H9 (cell line): ENCODE measurements at regions not wholly inside any gene's neighbourhood (a gene's known extent, or its start where the extent isn't known, plus 50 kb on each side); places are given as distances from the start of the nearest gene placed in this dataset.

ENCODE experiments used
- DNase-seq: peaks from one replicate; pipeline ENCODE4 v3.0.0-alpha.2; 2017
- H2AFZ ChIP-seq: one replicate; pipeline ENCODE4 v1.6.1; 2013; ENCODE audit warnings: mild to moderate bottlenecking, low read length, control low read depth, moderate library complexity
- H2AK5ac ChIP-seq: 2 replicates; pipeline ENCODE4 v1.6.1; 2013; ENCODE audit warnings: low read length, control low read depth, mixed read lengths; ENCODE audit not compliant: insufficient read length
- H2BK120ac ChIP-seq: one replicate; pipeline ENCODE4 v1.6.1; 2013; ENCODE audit warnings: low read depth, mild to moderate bottlenecking, low read length, control low read depth, inconsistent platforms; ENCODE audit not compliant: poor library complexity, severe bottlenecking
- H2BK12ac ChIP-seq: 2 replicates; pipeline ENCODE4 v1.6.1; 2013; ENCODE audit warnings: low read length, control low read depth, mixed read lengths, low read depth; ENCODE audit not compliant: insufficient read length
- H2BK15ac ChIP-seq: 2 replicates; pipeline ENCODE4 v1.6.1; 2013; ENCODE audit warnings: low read depth, low read length, control low read depth
- H2BK20ac ChIP-seq: one replicate; pipeline ENCODE4 v1.6.1; 2013; ENCODE audit warnings: low read depth, mild to moderate bottlenecking, low read length, control low read depth, inconsistent platforms; ENCODE audit not compliant: poor library complexity, severe bottlenecking
- H2BK5ac ChIP-seq: 2 replicates; pipeline ENCODE4 v1.6.1; 2013; ENCODE audit warnings: low read length, control low read depth, mixed read lengths; ENCODE audit not compliant: insufficient read length
- H3K14ac ChIP-seq: 2 replicates; pipeline ENCODE4 v1.6.1; 2013; ENCODE audit warnings: low read length, control low read depth; ENCODE audit not compliant: insufficient read depth
- H3K18ac ChIP-seq: 2 replicates; pipeline ENCODE4 v1.6.1; 2013; ENCODE audit warnings: low read depth, mild to moderate bottlenecking, mixed read lengths, low read length, control low read depth; ENCODE audit not compliant: insufficient read length
- H3K23ac ChIP-seq: 2 replicates; pipeline ENCODE4 v1.6.1; 2013; ENCODE audit warnings: low read length, control low read depth, mixed read lengths, low read depth; ENCODE audit not compliant: insufficient read length
- H3K23me2 ChIP-seq: 2 replicates; pipeline ENCODE4 v1.6.1; 2013; ENCODE audit warnings: low read depth, mild to moderate bottlenecking, mixed read lengths, low read length, control low read depth; ENCODE audit not compliant: insufficient read length, poor library complexity, severe bottlenecking
- H3K27ac ChIP-seq: 2 replicates; pipeline ENCODE4 v1.5.1; 2013; ENCODE audit warnings: low read length, control low read depth, mixed read lengths, low read depth; ENCODE audit not compliant: insufficient read length
- H3K27me3 ChIP-seq: 2 replicates; pipeline ENCODE4 v1.6.1; 2013; ENCODE audit warnings: low read length, control low read depth, inconsistent platforms; ENCODE audit not compliant: insufficient read depth
- H3K4ac ChIP-seq: 2 replicates; pipeline ENCODE4 v1.6.1; 2013; ENCODE audit warnings: low read depth, mild to moderate bottlenecking, control low read depth, inconsistent platforms, low read length, moderate library complexity
- H3K4me1 ChIP-seq: 2 replicates; pipeline ENCODE4 v1.6.1; 2013; ENCODE audit warnings: low read length, control low read depth, inconsistent platforms; ENCODE audit not compliant: insufficient read depth
- H3K4me2 ChIP-seq: 2 replicates; pipeline ENCODE4 v1.6.1; 2013; ENCODE audit warnings: low read length, control low read depth, mixed read lengths; ENCODE audit not compliant: insufficient read length, insufficient read depth
- H3K56ac ChIP-seq: 2 replicates; pipeline ENCODE4 v1.6.1; 2013; ENCODE audit warnings: low read depth, mild to moderate bottlenecking, mixed read lengths, low read length, control low read depth; ENCODE audit not compliant: insufficient read length
- H3K79me1 ChIP-seq: 2 replicates; pipeline ENCODE4 v1.6.1; 2013; ENCODE audit warnings: low read depth, mild to moderate bottlenecking, moderate library complexity, low read length, control low read depth, inconsistent platforms; ENCODE audit not compliant: insufficient read depth, poor library complexity, severe bottlenecking
- H3K79me2 ChIP-seq: 2 replicates; pipeline ENCODE4 v1.6.1; 2013; ENCODE audit warnings: low read length, control low read depth, inconsistent platforms; ENCODE audit not compliant: insufficient read depth
- H3K9ac ChIP-seq: 2 replicates; pipeline ENCODE4 v1.6.1; 2013; ENCODE audit warnings: low read length, control low read depth, mixed read lengths; ENCODE audit not compliant: insufficient read length; ENCODE audit errors: extremely low read depth
- H3K9me3 ChIP-seq: one replicate; pipeline ENCODE4 v1.6.1; 2013; ENCODE audit warnings: low read depth, low read length, inconsistent platforms; ENCODE audit not compliant: control insufficient read depth
- H3T11ph ChIP-seq: one replicate; pipeline ENCODE4 v1.6.1; 2013; ENCODE audit warnings: mild to moderate bottlenecking, low read length, control low read depth, inconsistent platforms
- H4K20me1 ChIP-seq: one replicate; pipeline ENCODE4 v1.6.1; 2013; ENCODE audit not compliant: control insufficient read depth, insufficient read length, insufficient read depth
- H4K5ac ChIP-seq: 2 replicates; pipeline ENCODE4 v1.6.1; 2013; ENCODE audit warnings: low read depth, mild to moderate bottlenecking, mixed read lengths, low read length, control low read depth; ENCODE audit not compliant: insufficient read length
- H4K8ac ChIP-seq: replicated peaks from 2 replicates; pipeline ENCODE4 v1.6.1; 2013; ENCODE audit warnings: low read length, control low read depth, mixed read lengths, low read depth; ENCODE audit not compliant: insufficient read length
- H4K91ac ChIP-seq: 2 replicates; pipeline ENCODE4 v1.6.1; 2013; ENCODE audit warnings: low read depth, mild to moderate bottlenecking, moderate library complexity, mixed read lengths, low read length, control low read depth; ENCODE audit not compliant: insufficient read length
- H3K27ac Mint-ChIP-seq, 3 experiments: 2 replicates in 2 of 3; 3 replicates in 1 of 3; pipeline ENCODE4 v1.8.0; 2020 to 2021; ENCODE audit warnings: mixed read lengths in 3 of 3, mild to moderate bottlenecking in 1 of 3, moderate library complexity in 1 of 3
- H3K27me3 Mint-ChIP-seq: 2 replicates; pipeline ENCODE4 v1.8.0; 2021; ENCODE audit warnings: low read depth, mild to moderate bottlenecking, moderate library complexity, mixed read lengths
- H3K36me3 Mint-ChIP-seq, 3 experiments: 2 replicates in 2 of 3; 3 replicates in 1 of 3; pipeline ENCODE4 v1.8.0; 2020 to 2021; ENCODE audit warnings: low read depth in 3 of 3, mixed read lengths in 3 of 3; ENCODE audit not compliant: insufficient read depth in 1 of 3
- H3K4me1 Mint-ChIP-seq, 2 experiments: 2 replicates each; pipeline ENCODE4 v1.8.0; 2020; ENCODE audit warnings: mixed read lengths in 2 of 2
- H3K4me3 Mint-ChIP-seq, 2 experiments: 2 replicates in 1 of 2; 3 replicates in 1 of 2; pipeline ENCODE4 v1.8.0; 2020 to 2021; ENCODE audit warnings: mild to moderate bottlenecking in 2 of 2, mixed read lengths in 2 of 2, moderate library complexity in 1 of 2
- H3K9me3 Mint-ChIP-seq, 2 experiments: 2 replicates in 1 of 2; 3 replicates in 1 of 2; pipeline ENCODE4 v1.8.0; 2020; ENCODE audit warnings: mild to moderate bottlenecking in 2 of 2, mixed read lengths in 2 of 2, moderate library complexity in 1 of 2
- CTCF ChIP-seq: fragments of 200-600 bp; sonication (generic); conservative IDR thresholded peaks from 3 replicates; pipeline ENCODE4 v1.8.0; 2021; ENCODE audit warnings: antibody characterized with exemption, mild to moderate bottlenecking
- WGBS: extraction: QIAGEN DNeasy Blood & Tissue Kit; methylation state at CpG from one replicate; pipeline ENCODE4 v1.1.7; 2013; ENCODE audit warnings: missing lambda C conversion rate, low lambda C conversion rate, mixed read lengths; ENCODE audit not compliant: insufficient read length; ENCODE audit errors: extremely low coverage; 5-methylcytosine and 5-hydroxymethylcytosine counted together

GRCh38 chr10:78983608-78984007 lies 85.2 kb upstream of the ZMIZ1 start:
- H4K5ac ChIP-seq = no peak overlapping the region
- WGBS = no CpG with 5 or more reads among the region's 4 CpGs
- H3K79me1 ChIP-seq = no peaks in the 10 kb centered on the region
- TF ChIP-seq CTCF = no peak
- no peak overlapping the region for H3K27ac ChIP-seq
- no peak overlapping the region for H2AK5ac ChIP-seq
- no peak overlapping the region for H3K56ac ChIP-seq
- H2BK20ac ChIP-seq = no peak overlapping the region
- no peak overlapping the region for H3K4ac ChIP-seq
- H4K91ac ChIP-seq = no peak overlapping the region
- Mint-ChIP-seq H3K36me3 (no peaks in the 10 kb centered on the region), H3K9me3 (no peaks in the 10 kb centered on the region), H3K4me3 (no peak overlapping the region), H3K27me3 (peaks cover 20% of the 10 kb centered on the region), H3K4me1 (peaks cover 32 to 36% of the 10 kb centered on the region in 2 experiments), H3K27ac (no peak overlapping the region)
- H4K20me1 ChIP-seq = no peaks in the 10 kb centered on the region
- H3K79me2 ChIP-seq = no peaks in the 10 kb centered on the region
- H2BK5ac ChIP-seq = no peak overlapping the region
- H3K23ac ChIP-seq = no peak overlapping the region
- no peak overlapping the region for H2BK12ac ChIP-seq
- no peak overlapping the region for H2BK120ac ChIP-seq
- no peak overlapping the region for H3K18ac ChIP-seq
- no peak overlapping the region for H3K4me2 ChIP-seq
- H2BK15ac ChIP-seq = no peak overlapping the region
- H3K23me2 ChIP-seq = no peaks in the 10 kb centered on the region
- no peak overlapping the region for H3K9ac ChIP-seq
- peaks cover 12% of the 10 kb centered on the region for H3K4me1 ChIP-seq
- H3K14ac ChIP-seq = no peak overlapping the region
- no peak for DNase-seq
- no peak overlapping the region for H2AFZ ChIP-seq
- no peak overlapping the region for H3T11ph ChIP-seq
- no peaks in the 10 kb centered on the region for H3K27me3 ChIP-seq
- H3K9me3 ChIP-seq = no peaks in the 10 kb centered on the region
- H4K8ac ChIP-seq = no peak overlapping the region
